Ascending aorta (tissue), 2 donors: ENCODE measurements at regions not wholly inside any gene's neighbourhood (a gene's known extent, or its start where the extent isn't known, plus 50 kb on each side); places are given as distances from the start of the nearest gene placed in this dataset.

Source experiments
- DNase-seq, 2 donors: peaks; one replicate each; pipeline ENCODE4 v3.0.0-alpha.2; 2019; ENCODE audit warnings: low spot score in 2 of 2
- H3K27ac ChIP-seq, 2 donors: fragments of 200-600 bp; sonication (generic); one replicate each; pipeline ENCODE4 v1.5.1; 2016 to 2017; ENCODE audit warnings: mild to moderate bottlenecking in 1 of 2
- H3K27me3 ChIP-seq: fragments of 200-600 bp; sonication (generic); one replicate; pipeline ENCODE4 v1.5.1; 2017
- H3K36me3 ChIP-seq, 2 donors: fragments of 200-600 bp; sonication (generic); one replicate each; pipeline ENCODE4 v1.5.1; 2016
- H3K4me1 ChIP-seq, 2 donors: fragments of 200-600 bp; sonication (generic); one replicate each; pipeline ENCODE4 v1.5.1; 2016 to 2017; ENCODE audit warnings: mild to moderate bottlenecking in 1 of 2
- H3K4me3 ChIP-seq, 2 donors: fragments of 200-600 bp; sonication (generic); one replicate each; pipeline ENCODE4 v1.5.1; 2016 to 2017; ENCODE audit warnings: mild to moderate bottlenecking in 1 of 2
- H3K9me3 ChIP-seq, 2 donors: fragments of 200-600 bp; sonication (generic); one replicate each; pipeline ENCODE4 v1.5.1; 2016
- intact Hi-C: fragments of 100-400 bp; cut with DNase I; formaldehyde crosslinking; loops from one replicate; pipeline ENCODE4 v1.15.1; 2023
- TF ChIP-seq, protein P1 (sequence below), 3 experiments: fragments of 200-600 bp in 2 of 3; fragments of 450-650 bp in 1 of 3; sonication (generic) in 2 of 3; IDR thresholded peaks; one replicate each; pipeline ENCODE4 v1.5.1; 2016 to 2019; ENCODE audit warnings: antibody characterized with exemption in 3 of 3, mild to moderate bottlenecking in 1 of 3, moderate library complexity in 1 of 3

DNA sequence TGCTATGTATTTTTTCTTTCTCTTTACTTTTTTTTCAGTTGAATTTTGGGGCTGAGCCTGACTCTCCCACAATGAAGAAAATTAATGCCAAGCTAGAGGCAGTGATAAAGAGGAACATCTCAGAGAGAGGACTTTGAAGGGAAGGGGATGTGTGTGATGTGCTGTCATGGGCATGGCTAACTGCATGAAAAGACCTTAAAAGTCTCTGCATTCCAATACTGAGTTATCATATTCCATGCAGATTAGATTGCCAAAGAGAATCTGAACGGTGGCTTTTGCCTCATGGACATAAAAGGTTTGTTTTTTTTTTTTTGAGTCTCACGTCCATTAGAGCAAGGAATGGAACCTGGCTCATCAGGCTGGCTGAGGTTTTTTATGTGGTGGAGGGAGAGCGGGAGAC, 213.9 kb downstream of the PIK3C3 start:
- no peak overlapping the region for H3K4me3 ChIP-seq
- TF ChIP-seq, protein P1, sequence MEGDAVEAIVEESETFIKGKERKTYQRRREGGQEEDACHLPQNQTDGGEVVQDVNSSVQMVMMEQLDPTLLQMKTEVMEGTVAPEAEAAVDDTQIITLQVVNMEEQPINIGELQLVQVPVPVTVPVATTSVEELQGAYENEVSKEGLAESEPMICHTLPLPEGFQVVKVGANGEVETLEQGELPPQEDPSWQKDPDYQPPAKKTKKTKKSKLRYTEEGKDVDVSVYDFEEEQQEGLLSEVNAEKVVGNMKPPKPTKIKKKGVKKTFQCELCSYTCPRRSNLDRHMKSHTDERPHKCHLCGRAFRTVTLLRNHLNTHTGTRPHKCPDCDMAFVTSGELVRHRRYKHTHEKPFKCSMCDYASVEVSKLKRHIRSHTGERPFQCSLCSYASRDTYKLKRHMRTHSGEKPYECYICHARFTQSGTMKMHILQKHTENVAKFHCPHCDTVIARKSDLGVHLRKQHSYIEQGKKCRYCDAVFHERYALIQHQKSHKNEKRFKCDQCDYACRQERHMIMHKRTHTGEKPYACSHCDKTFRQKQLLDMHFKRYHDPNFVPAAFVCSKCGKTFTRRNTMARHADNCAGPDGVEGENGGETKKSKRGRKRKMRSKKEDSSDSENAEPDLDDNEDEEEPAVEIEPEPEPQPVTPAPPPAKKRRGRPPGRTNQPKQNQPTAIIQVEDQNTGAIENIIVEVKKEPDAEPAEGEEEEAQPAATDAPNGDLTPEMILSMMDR (IDR thresholded peaks at IDR 0.05) = no peak

DNA sequence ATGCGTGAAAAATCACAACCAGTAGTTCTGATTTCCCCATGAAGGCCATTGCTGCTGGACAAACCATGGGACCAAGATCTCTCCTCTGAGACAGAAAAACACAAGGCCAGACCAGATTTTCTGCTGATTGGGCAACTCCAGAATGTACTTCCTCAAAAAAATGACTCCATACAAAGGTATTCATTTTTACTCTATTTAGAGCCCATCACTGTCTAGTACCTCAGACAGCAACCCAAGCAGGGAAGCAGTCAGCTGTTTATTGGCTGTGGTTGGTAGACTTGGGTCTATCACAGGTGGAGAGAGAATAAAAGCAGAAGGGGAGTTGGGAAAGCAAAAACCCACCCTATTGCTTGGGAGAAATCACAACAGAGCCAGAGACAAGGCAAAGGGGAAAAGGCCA, 219.9 kb downstream of the PIK3C3 start:
- H3K36me3 ChIP-seq = no peaks in the 10 kb centered on the region
- no peak for DNase-seq
- no peak overlapping the region for H3K4me3 ChIP-seq
- intact Hi-C loops = no loop called here
- no peak overlapping the region for H3K27ac ChIP-seq
- H3K9me3 ChIP-seq = no peaks in the 10 kb centered on the region
- TF ChIP-seq, protein P1 (IDR thresholded peaks at IDR 0.05) = no peak
- no peaks in the 10 kb centered on the region for H3K27me3 ChIP-seq
- no peaks in the 10 kb centered on the region for H3K4me1 ChIP-seq

More for the DNA sequence above, 213.9 kb downstream of the PIK3C3 start:
- Histone ChIP-seq H3K27me3 (no peaks in the 10 kb centered on the region), H3K36me3 (no peaks in the 10 kb centered on the region), H3K9me3 (no peaks in the 10 kb centered on the region), H3K27ac (no peak overlapping the region), H3K4me1 (no peaks in the 10 kb centered on the region)
- DNase-seq = no peak
- intact Hi-C loops = no loop called here

GRCh38 chr18:42176599-42176998, 221.6 kb downstream of the PIK3C3 start:
- DNase-seq = no peak
- Histone ChIP-seq H3K27me3 (no peaks in the 10 kb centered on the region), H3K4me1 (no peaks in the 10 kb centered on the region), H3K36me3 (no peaks in the 10 kb centered on the region), H3K9me3 (no peaks in the 10 kb centered on the region), H3K27ac (no peak overlapping the region), H3K4me3 (no peak overlapping the region)
- intact Hi-C loops = no loop called here
- TF ChIP-seq, protein P1 (IDR thresholded peaks at IDR 0.05) = no peak

- H3K4me3 ChIP-seq = no peak overlapping the region
- intact Hi-C loops = no loop called here
- no peak for DNase-seq
Observed at GRCh38 chr18:42177390-42177789, 222.4 kb downstream of the PIK3C3 start.

GRCh38 chr18:42178376-42179080, 223.5 kb downstream of the PIK3C3 start:
- Histone ChIP-seq H3K4me1 (no peaks in the 10 kb centered on the region), H3K27ac (no peak overlapping the region), H3K36me3 (no peaks in the 10 kb centered on the region), H3K4me3 (no peak overlapping the region), H3K27me3 (no peaks in the 10 kb centered on the region), H3K9me3 (no peaks in the 10 kb centered on the region)
- intact Hi-C loops = no loop called here
- no peak for DNase-seq
- TF ChIP-seq, protein P1 (IDR thresholded peaks at IDR 0.05) = no peak

More at GRCh38 chr18:42177390-42177789, 222.4 kb downstream of the PIK3C3 start:
- Histone ChIP-seq H3K27me3 (no peaks in the 10 kb centered on the region), H3K36me3 (no peaks in the 10 kb centered on the region), H3K9me3 (no peaks in the 10 kb centered on the region), H3K27ac (no peak overlapping the region), H3K4me1 (no peaks in the 10 kb centered on the region)
- TF ChIP-seq, protein P1 (IDR thresholded peaks at IDR 0.05) = no peak
